H9 (cell line): ENCODE measurements at regions not wholly inside any gene's neighbourhood (a gene's known extent, or its start where the extent isn't known, plus 50 kb on each side); places are given as distances from the start of the nearest gene placed in this dataset.

ENCODE experiments used
- DNase-seq: peaks from one replicate; pipeline ENCODE4 v3.0.0-alpha.2; 2017
- H2AFZ ChIP-seq: one replicate; pipeline ENCODE4 v1.6.1; 2013; ENCODE audit warnings: mild to moderate bottlenecking, low read length, control low read depth, moderate library complexity
- H2AK5ac ChIP-seq: 2 replicates; pipeline ENCODE4 v1.6.1; 2013; ENCODE audit warnings: low read length, control low read depth, mixed read lengths; ENCODE audit not compliant: insufficient read length
- H2BK120ac ChIP-seq: one replicate; pipeline ENCODE4 v1.6.1; 2013; ENCODE audit warnings: low read depth, mild to moderate bottlenecking, low read length, control low read depth, inconsistent platforms; ENCODE audit not compliant: poor library complexity, severe bottlenecking
- H2BK12ac ChIP-seq: 2 replicates; pipeline ENCODE4 v1.6.1; 2013; ENCODE audit warnings: low read length, control low read depth, mixed read lengths, low read depth; ENCODE audit not compliant: insufficient read length
- H2BK15ac ChIP-seq: 2 replicates; pipeline ENCODE4 v1.6.1; 2013; ENCODE audit warnings: low read depth, low read length, control low read depth
- H2BK20ac ChIP-seq: one replicate; pipeline ENCODE4 v1.6.1; 2013; ENCODE audit warnings: low read depth, mild to moderate bottlenecking, low read length, control low read depth, inconsistent platforms; ENCODE audit not compliant: poor library complexity, severe bottlenecking
- H2BK5ac ChIP-seq: 2 replicates; pipeline ENCODE4 v1.6.1; 2013; ENCODE audit warnings: low read length, control low read depth, mixed read lengths; ENCODE audit not compliant: insufficient read length
- H3K14ac ChIP-seq: 2 replicates; pipeline ENCODE4 v1.6.1; 2013; ENCODE audit warnings: low read length, control low read depth; ENCODE audit not compliant: insufficient read depth
- H3K18ac ChIP-seq: 2 replicates; pipeline ENCODE4 v1.6.1; 2013; ENCODE audit warnings: low read depth, mild to moderate bottlenecking, mixed read lengths, low read length, control low read depth; ENCODE audit not compliant: insufficient read length
- H3K23ac ChIP-seq: 2 replicates; pipeline ENCODE4 v1.6.1; 2013; ENCODE audit warnings: low read length, control low read depth, mixed read lengths, low read depth; ENCODE audit not compliant: insufficient read length
- H3K23me2 ChIP-seq: 2 replicates; pipeline ENCODE4 v1.6.1; 2013; ENCODE audit warnings: low read depth, mild to moderate bottlenecking, mixed read lengths, low read length, control low read depth; ENCODE audit not compliant: insufficient read length, poor library complexity, severe bottlenecking
- H3K27ac ChIP-seq: 2 replicates; pipeline ENCODE4 v1.5.1; 2013; ENCODE audit warnings: low read length, control low read depth, mixed read lengths, low read depth; ENCODE audit not compliant: insufficient read length
- H3K27me3 ChIP-seq: 2 replicates; pipeline ENCODE4 v1.6.1; 2013; ENCODE audit warnings: low read length, control low read depth, inconsistent platforms; ENCODE audit not compliant: insufficient read depth
- H3K4ac ChIP-seq: 2 replicates; pipeline ENCODE4 v1.6.1; 2013; ENCODE audit warnings: low read depth, mild to moderate bottlenecking, control low read depth, inconsistent platforms, low read length, moderate library complexity
- H3K4me1 ChIP-seq: 2 replicates; pipeline ENCODE4 v1.6.1; 2013; ENCODE audit warnings: low read length, control low read depth, inconsistent platforms; ENCODE audit not compliant: insufficient read depth
- H3K4me2 ChIP-seq: 2 replicates; pipeline ENCODE4 v1.6.1; 2013; ENCODE audit warnings: low read length, control low read depth, mixed read lengths; ENCODE audit not compliant: insufficient read length, insufficient read depth
- H3K56ac ChIP-seq: 2 replicates; pipeline ENCODE4 v1.6.1; 2013; ENCODE audit warnings: low read depth, mild to moderate bottlenecking, mixed read lengths, low read length, control low read depth; ENCODE audit not compliant: insufficient read length
- H3K79me1 ChIP-seq: 2 replicates; pipeline ENCODE4 v1.6.1; 2013; ENCODE audit warnings: low read depth, mild to moderate bottlenecking, moderate library complexity, low read length, control low read depth, inconsistent platforms; ENCODE audit not compliant: insufficient read depth, poor library complexity, severe bottlenecking
- H3K79me2 ChIP-seq: 2 replicates; pipeline ENCODE4 v1.6.1; 2013; ENCODE audit warnings: low read length, control low read depth, inconsistent platforms; ENCODE audit not compliant: insufficient read depth
- H3K9ac ChIP-seq: 2 replicates; pipeline ENCODE4 v1.6.1; 2013; ENCODE audit warnings: low read length, control low read depth, mixed read lengths; ENCODE audit not compliant: insufficient read length; ENCODE audit errors: extremely low read depth
- H3K9me3 ChIP-seq: one replicate; pipeline ENCODE4 v1.6.1; 2013; ENCODE audit warnings: low read depth, low read length, inconsistent platforms; ENCODE audit not compliant: control insufficient read depth
- H3T11ph ChIP-seq: one replicate; pipeline ENCODE4 v1.6.1; 2013; ENCODE audit warnings: mild to moderate bottlenecking, low read length, control low read depth, inconsistent platforms
- H4K20me1 ChIP-seq: one replicate; pipeline ENCODE4 v1.6.1; 2013; ENCODE audit not compliant: control insufficient read depth, insufficient read length, insufficient read depth
- H4K5ac ChIP-seq: 2 replicates; pipeline ENCODE4 v1.6.1; 2013; ENCODE audit warnings: low read depth, mild to moderate bottlenecking, mixed read lengths, low read length, control low read depth; ENCODE audit not compliant: insufficient read length
- H4K8ac ChIP-seq: replicated peaks from 2 replicates; pipeline ENCODE4 v1.6.1; 2013; ENCODE audit warnings: low read length, control low read depth, mixed read lengths, low read depth; ENCODE audit not compliant: insufficient read length
- H4K91ac ChIP-seq: 2 replicates; pipeline ENCODE4 v1.6.1; 2013; ENCODE audit warnings: low read depth, mild to moderate bottlenecking, moderate library complexity, mixed read lengths, low read length, control low read depth; ENCODE audit not compliant: insufficient read length
- H3K27ac Mint-ChIP-seq, 3 experiments: 2 replicates in 2 of 3; 3 replicates in 1 of 3; pipeline ENCODE4 v1.8.0; 2020 to 2021; ENCODE audit warnings: mixed read lengths in 3 of 3, mild to moderate bottlenecking in 1 of 3, moderate library complexity in 1 of 3
- H3K27me3 Mint-ChIP-seq: 2 replicates; pipeline ENCODE4 v1.8.0; 2021; ENCODE audit warnings: low read depth, mild to moderate bottlenecking, moderate library complexity, mixed read lengths
- H3K36me3 Mint-ChIP-seq, 3 experiments: 2 replicates in 2 of 3; 3 replicates in 1 of 3; pipeline ENCODE4 v1.8.0; 2020 to 2021; ENCODE audit warnings: low read depth in 3 of 3, mixed read lengths in 3 of 3; ENCODE audit not compliant: insufficient read depth in 1 of 3
- H3K4me1 Mint-ChIP-seq, 2 experiments: 2 replicates each; pipeline ENCODE4 v1.8.0; 2020; ENCODE audit warnings: mixed read lengths in 2 of 2
- H3K4me3 Mint-ChIP-seq, 2 experiments: 2 replicates in 1 of 2; 3 replicates in 1 of 2; pipeline ENCODE4 v1.8.0; 2020 to 2021; ENCODE audit warnings: mild to moderate bottlenecking in 2 of 2, mixed read lengths in 2 of 2, moderate library complexity in 1 of 2
- H3K9me3 Mint-ChIP-seq, 2 experiments: 2 replicates in 1 of 2; 3 replicates in 1 of 2; pipeline ENCODE4 v1.8.0; 2020; ENCODE audit warnings: mild to moderate bottlenecking in 2 of 2, mixed read lengths in 2 of 2, moderate library complexity in 1 of 2
- TF ChIP-seq, protein P1 (sequence below): fragments of 200-600 bp; sonication (generic); conservative IDR thresholded peaks from 3 replicates; pipeline ENCODE4 v1.8.0; 2021; ENCODE audit warnings: antibody characterized with exemption, mild to moderate bottlenecking

DNA sequence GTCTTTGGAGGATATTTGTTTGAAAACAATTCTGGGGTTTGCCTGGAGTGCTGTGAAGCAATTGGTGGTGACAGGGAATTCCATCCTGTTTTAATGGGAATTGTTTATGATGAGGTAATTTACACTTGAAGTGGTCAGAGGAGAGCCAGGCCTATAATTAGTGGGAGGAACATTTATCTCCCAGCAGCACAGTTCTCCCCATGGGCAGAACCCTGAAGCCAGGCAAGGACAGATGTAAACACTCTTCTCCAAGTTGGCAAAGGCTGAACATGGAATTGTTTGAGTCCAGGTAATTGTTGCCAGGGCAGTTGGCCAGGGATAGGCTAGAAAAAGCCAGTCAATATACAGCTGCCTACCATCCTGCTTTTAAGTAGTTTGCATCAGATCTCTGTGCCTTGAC, 789.7 kb downstream of the FRK start:
- Histone ChIP-seq H3T11ph (no peak overlapping the region), H2BK5ac (no peak overlapping the region), H4K91ac (no peak overlapping the region), H2BK120ac (no peak overlapping the region), H2BK20ac (no peak overlapping the region), H2BK12ac (no peak overlapping the region), H2BK15ac (no peak overlapping the region), H3K56ac (no peak overlapping the region), H3K9ac (no peak overlapping the region), H3K14ac (no peak overlapping the region), H2AK5ac (no peak overlapping the region), H3K27me3 (no peaks in the 10 kb centered on the region), H3K79me1 (no peaks in the 10 kb centered on the region), H3K4me1 (no peaks in the 10 kb centered on the region), H4K8ac (no peak overlapping the region), H4K5ac (no peak overlapping the region), H2AFZ (no peak overlapping the region), H3K23me2 (no peaks in the 10 kb centered on the region), H3K4me2 (no peak overlapping the region), H3K4ac (no peak overlapping the region), H3K9me3 (no peaks in the 10 kb centered on the region), H3K23ac (no peak overlapping the region), H3K18ac (no peak overlapping the region), H4K20me1 (no peaks in the 10 kb centered on the region), H3K27ac (no peak overlapping the region), H3K79me2 (no peaks in the 10 kb centered on the region)
- no peaks in the 10 kb centered on the region; the same call in 1 of the 2 replicates for H3K27me3 Mint-ChIP-seq
- peaks cover 7 to 22% (median 9%) of the 10 kb centered on the region in 3 experiments for H3K36me3 Mint-ChIP-seq
- DNase-seq = no peak
- H3K4me3 Mint-ChIP-seq = no peak overlapping the region
- TF ChIP-seq, protein P1, sequence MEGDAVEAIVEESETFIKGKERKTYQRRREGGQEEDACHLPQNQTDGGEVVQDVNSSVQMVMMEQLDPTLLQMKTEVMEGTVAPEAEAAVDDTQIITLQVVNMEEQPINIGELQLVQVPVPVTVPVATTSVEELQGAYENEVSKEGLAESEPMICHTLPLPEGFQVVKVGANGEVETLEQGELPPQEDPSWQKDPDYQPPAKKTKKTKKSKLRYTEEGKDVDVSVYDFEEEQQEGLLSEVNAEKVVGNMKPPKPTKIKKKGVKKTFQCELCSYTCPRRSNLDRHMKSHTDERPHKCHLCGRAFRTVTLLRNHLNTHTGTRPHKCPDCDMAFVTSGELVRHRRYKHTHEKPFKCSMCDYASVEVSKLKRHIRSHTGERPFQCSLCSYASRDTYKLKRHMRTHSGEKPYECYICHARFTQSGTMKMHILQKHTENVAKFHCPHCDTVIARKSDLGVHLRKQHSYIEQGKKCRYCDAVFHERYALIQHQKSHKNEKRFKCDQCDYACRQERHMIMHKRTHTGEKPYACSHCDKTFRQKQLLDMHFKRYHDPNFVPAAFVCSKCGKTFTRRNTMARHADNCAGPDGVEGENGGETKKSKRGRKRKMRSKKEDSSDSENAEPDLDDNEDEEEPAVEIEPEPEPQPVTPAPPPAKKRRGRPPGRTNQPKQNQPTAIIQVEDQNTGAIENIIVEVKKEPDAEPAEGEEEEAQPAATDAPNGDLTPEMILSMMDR = no peak
- no peak overlapping the region; a peak in 1 of 7 replicates for H3K27ac Mint-ChIP-seq
- peaks cover 17 to 23% of the 10 kb centered on the region in 2 experiments for H3K9me3 Mint-ChIP-seq
- peaks cover 19 to 23% of the 10 kb centered on the region in 2 experiments for H3K4me1 Mint-ChIP-seq
